ENCODE measurements at regions not wholly inside any gene's neighbourhood (a gene's known extent, or its start where the extent isn't known, plus 50 kb on each side); places are given as distances from the start of the nearest gene placed in this dataset.

DNA sequence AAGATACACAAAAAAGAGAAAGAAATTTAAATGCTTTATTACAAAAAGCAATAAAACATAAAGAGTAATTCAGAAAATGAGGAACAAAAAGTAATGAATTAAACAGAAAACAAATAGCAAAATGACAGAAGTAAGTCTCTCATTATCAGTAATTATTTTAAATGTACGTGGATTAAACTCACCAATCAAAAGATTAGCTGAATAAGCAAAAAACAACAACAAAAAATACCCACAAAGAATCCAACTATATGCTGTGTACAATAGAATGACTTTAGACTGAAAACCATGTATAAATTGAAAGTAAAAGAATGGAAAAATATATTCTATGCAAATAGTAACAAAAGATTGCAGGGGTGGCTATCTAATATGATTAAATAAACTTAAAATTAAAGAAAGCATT is 1006.8 kb downstream of the SLC16A7 start:
- TF ChIP-seq, protein P1, sequence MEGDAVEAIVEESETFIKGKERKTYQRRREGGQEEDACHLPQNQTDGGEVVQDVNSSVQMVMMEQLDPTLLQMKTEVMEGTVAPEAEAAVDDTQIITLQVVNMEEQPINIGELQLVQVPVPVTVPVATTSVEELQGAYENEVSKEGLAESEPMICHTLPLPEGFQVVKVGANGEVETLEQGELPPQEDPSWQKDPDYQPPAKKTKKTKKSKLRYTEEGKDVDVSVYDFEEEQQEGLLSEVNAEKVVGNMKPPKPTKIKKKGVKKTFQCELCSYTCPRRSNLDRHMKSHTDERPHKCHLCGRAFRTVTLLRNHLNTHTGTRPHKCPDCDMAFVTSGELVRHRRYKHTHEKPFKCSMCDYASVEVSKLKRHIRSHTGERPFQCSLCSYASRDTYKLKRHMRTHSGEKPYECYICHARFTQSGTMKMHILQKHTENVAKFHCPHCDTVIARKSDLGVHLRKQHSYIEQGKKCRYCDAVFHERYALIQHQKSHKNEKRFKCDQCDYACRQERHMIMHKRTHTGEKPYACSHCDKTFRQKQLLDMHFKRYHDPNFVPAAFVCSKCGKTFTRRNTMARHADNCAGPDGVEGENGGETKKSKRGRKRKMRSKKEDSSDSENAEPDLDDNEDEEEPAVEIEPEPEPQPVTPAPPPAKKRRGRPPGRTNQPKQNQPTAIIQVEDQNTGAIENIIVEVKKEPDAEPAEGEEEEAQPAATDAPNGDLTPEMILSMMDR (IDR thresholded peaks at IDR 0.05), result no peak
- no peak for TF ChIP-seq POLR2A (IDR thresholded peaks at IDR 0.05)
